GM13976 (cell line): ENCODE measurements at regions not wholly inside any gene's neighbourhood (a gene's known extent, or its start where the extent isn't known, plus 50 kb on each side); places are given as distances from the start of the nearest gene placed in this dataset.

Experiments used
- DNase-seq: peaks from one replicate; pipeline ENCODE4 v3.0.0; 2012; ENCODE audit warnings: low spot score
- CTCF ChIP-seq: IDR thresholded peaks from 2 replicates; pipeline ENCODE4 v1.5.1; 2012; ENCODE audit warnings: borderline replicate concordance, mild to moderate bottlenecking; ENCODE audit not compliant: insufficient read depth; ENCODE audit errors: extremely low read depth, missing control alignments, control extremely low read depth
- in situ Hi-C: fragments of 300-500 bp; cut with MboI; formaldehyde crosslinking; loops from one replicate; pipeline ENCODE4 v1.12.0; 2022; ENCODE audit warnings: low sequenced_read_pairs, mixed read lengths, inconsistent platforms; ENCODE audit not compliant: unreplicated experiment

GRCh38 chr2:103977668-103978067 lies 876.2 kb upstream of the POU3F3 start:
- TF ChIP-seq CTCF, result no peak
- no peak for DNase-seq
- in situ Hi-C loops, result no loop called here

GRCh38 chr2:103980401-103980800 lies 873.5 kb upstream of the POU3F3 start:
- DNase-seq, result no peak
- in situ Hi-C loops, result no loop called here
- TF ChIP-seq CTCF, result no peak

- in situ Hi-C loops, result no loop called here
- no peak for DNase-seq
- TF ChIP-seq CTCF, result no peak
Observed at GRCh38 chr2:103982691-103983090, 871.2 kb upstream of the POU3F3 start.

GRCh38 chr2:103986001-103986400 lies 867.9 kb upstream of the POU3F3 start:
- no peak for DNase-seq
- in situ Hi-C loops, result no loop called here
- no peak for TF ChIP-seq CTCF

GRCh38 chr2:103991591-103991990 lies 862.3 kb upstream of the POU3F3 start:
- in situ Hi-C loops, result no loop called here
- no peak for TF ChIP-seq CTCF
- DNase-seq, result no peak

GRCh38 chr2:104004821-104005220 lies 849.1 kb upstream of the POU3F3 start:
- in situ Hi-C loops, result no loop called here
- no peak for DNase-seq
- no peak for TF ChIP-seq CTCF

GRCh38 chr2:104016801-104017200 lies 837.1 kb upstream of the POU3F3 start:
- no peak for DNase-seq
- no peak for TF ChIP-seq CTCF
- in situ Hi-C loops, result no loop called here
